HEK293 (cell line): ENCODE measurements at regions not wholly inside any gene's neighbourhood (a gene's known extent, or its start where the extent isn't known, plus 50 kb on each side); places are given as distances from the start of the nearest gene placed in this dataset.

Experiments used
- CTCF ChIA-PET: fragments of 350-600 bp; formaldehyde crosslinking; extraction: SDS; loops from one replicate; lab custom pipeline; 2021; ENCODE audit warnings: antibody characterized with exemption; lab: Yijun Ruan, JAX
- POLR2A ChIA-PET: fragments of 300-600 bp; formaldehyde crosslinking; extraction: SDS; loops from one replicate; lab custom pipeline; 2020; ENCODE audit warnings: antibody characterized with exemption, inconsistent platforms; lab: Yijun Ruan, JAX
- H3K27ac ChIP-seq: fragments of 200-500 bp; sonication (Bioruptor generic); 2 replicates; pipeline ENCODE4 v1.5.1; 2014; ENCODE audit warnings: low read depth, low read length, control low read depth, inconsistent platforms; ENCODE audit errors: extremely low read depth
- H3K36me3 ChIP-seq, 2 experiments: fragments of 200-500 bp in 1 of 2; sonication (Bioruptor generic) in 1 of 2; 1 replicate in 1 of 2; 2 replicates in 1 of 2; pipeline ENCODE4 v1.5.1; 2014 to 2017; ENCODE audit warnings: inconsistent platforms in 2 of 2, low read length in 2 of 2; ENCODE audit not compliant: control insufficient read depth in 2 of 2, insufficient read depth in 1 of 2
- H3K4me1 ChIP-seq: fragments of 200-500 bp; sonication (Bioruptor generic); 2 replicates; pipeline ENCODE4 v1.5.1; 2014; ENCODE audit warnings: mild to moderate bottlenecking, low read length, inconsistent platforms; ENCODE audit not compliant: control insufficient read depth, insufficient read depth
- H3K4me3 ChIP-seq: 2 replicates; pipeline ENCODE4 v1.5.1; 2011; ENCODE audit warnings: low read depth, mild to moderate bottlenecking, control low read depth, low read length, moderate library complexity
- H3K9me3 ChIP-seq: fragments of 200-500 bp; sonication (Bioruptor generic); 2 replicates; pipeline ENCODE4 v1.5.1; 2014; ENCODE audit warnings: low read depth, low read length, inconsistent platforms; ENCODE audit not compliant: control insufficient read depth, insufficient read depth
- HIC1 ChIP-seq: fragments of 450-650 bp; formaldehyde crosslinking; IDR thresholded peaks from 2 replicates; pipeline ENCODE4 v1.5.1; 2016; ENCODE audit warnings: missing biosample characterization, missing genetic modification characterization
- IKZF3 ChIP-seq: fragments of 450-650 bp; IDR thresholded peaks from 2 replicates; pipeline ENCODE4 v1.5.0; 2018; ENCODE audit warnings: missing biosample characterization, mild to moderate bottlenecking, missing genetic modification characterization, moderate library complexity
- KLF16 ChIP-seq: fragments of 450-650 bp; formaldehyde crosslinking; IDR thresholded peaks from 2 replicates; pipeline ENCODE4 v1.5.1; 2017; ENCODE audit warnings: missing biosample characterization, missing genetic modification characterization
- KLF8 ChIP-seq: fragments of 450-650 bp; formaldehyde crosslinking; IDR thresholded peaks from 2 replicates; pipeline ENCODE4 v1.5.1; 2016; ENCODE audit warnings: missing biosample characterization, missing genetic modification characterization
- MYNN ChIP-seq: fragments of 450-650 bp; formaldehyde crosslinking; IDR thresholded peaks from 2 replicates; pipeline ENCODE4 v1.5.1; 2016; ENCODE audit warnings: missing biosample characterization, missing genetic modification characterization, borderline replicate concordance
- PRDM1 ChIP-seq: fragments of 450-650 bp; formaldehyde crosslinking; IDR thresholded peaks from 2 replicates; pipeline ENCODE4; 2016; ENCODE audit warnings: missing biosample characterization, missing genetic modification characterization
- SP7 ChIP-seq: fragments of 450-650 bp; formaldehyde crosslinking; IDR thresholded peaks from 2 replicates; pipeline ENCODE4 v1.5.1; 2016; ENCODE audit warnings: missing biosample characterization, missing genetic modification characterization
- TCF7L2 ChIP-seq: IDR thresholded peaks from 2 replicates; pipeline ENCODE4 v1.6.1; 2011; ENCODE audit warnings: low read depth, mild to moderate bottlenecking, inconsistent platforms, low read length, moderate library complexity, borderline replicate concordance
- YY1 ChIP-seq: fragments of 450-650 bp; formaldehyde crosslinking; IDR thresholded peaks from 2 replicates; pipeline ENCODE4 v1.5.1; 2018; ENCODE audit warnings: missing biosample characterization, missing genetic modification characterization
- ZBTB11 ChIP-seq: fragments of 450-650 bp; formaldehyde crosslinking; conservative IDR thresholded peaks from 2 replicates; pipeline ENCODE4 v1.5.1; 2016; ENCODE audit warnings: low read depth, missing biosample characterization, missing genetic modification characterization
- ZBTB8A ChIP-seq: fragments of 450-650 bp; formaldehyde crosslinking; IDR thresholded peaks from 2 replicates; pipeline ENCODE4 v1.5.1; 2016; ENCODE audit warnings: missing biosample characterization, missing genetic modification characterization
- ZNF132 ChIP-seq: fragments of 450-650 bp; formaldehyde crosslinking; IDR thresholded peaks from 2 replicates; pipeline ENCODE4 v1.5.1; 2017; ENCODE audit warnings: missing biosample characterization, missing genetic modification characterization, borderline replicate concordance
- ZNF138 ChIP-seq: fragments of 450-650 bp; formaldehyde crosslinking; IDR thresholded peaks from 2 replicates; pipeline ENCODE4 v1.5.1; 2016; ENCODE audit warnings: missing biosample characterization, missing genetic modification characterization, borderline replicate concordance
- ZNF146 ChIP-seq: fragments of 450-650 bp; formaldehyde crosslinking; IDR thresholded peaks from 2 replicates; pipeline ENCODE4 v1.5.1; 2016; ENCODE audit warnings: missing biosample characterization, missing genetic modification characterization
- ZNF175 ChIP-seq: fragments of 450-650 bp; formaldehyde crosslinking; IDR thresholded peaks from 2 replicates; pipeline ENCODE4 v1.5.1; 2016; ENCODE audit warnings: missing biosample characterization, missing genetic modification characterization
- ZNF211 ChIP-seq: fragments of 450-650 bp; formaldehyde crosslinking; IDR thresholded peaks from 2 replicates; pipeline ENCODE4 v1.5.1; 2016; ENCODE audit warnings: low read depth, missing biosample characterization, missing genetic modification characterization
- ZNF23 ChIP-seq: fragments of 450-650 bp; formaldehyde crosslinking; IDR thresholded peaks from 2 replicates; pipeline ENCODE4 v1.5.1; 2016; ENCODE audit warnings: missing biosample characterization, missing genetic modification characterization, borderline replicate concordance
- ZNF239 ChIP-seq: fragments of 450-650 bp; formaldehyde crosslinking; IDR thresholded peaks from 2 replicates; pipeline ENCODE4 v1.5.1; 2016; ENCODE audit warnings: missing biosample characterization, missing genetic modification characterization
- ZNF292 ChIP-seq: fragments of 450-650 bp; formaldehyde crosslinking; IDR thresholded peaks from 2 replicates; pipeline ENCODE4 v1.5.1; 2016; ENCODE audit warnings: low read depth, missing biosample characterization, missing genetic modification characterization, borderline replicate concordance
- ZNF354C ChIP-seq: fragments of 450-650 bp; formaldehyde crosslinking; IDR thresholded peaks from 2 replicates; pipeline ENCODE4 v1.5.1; 2016; ENCODE audit warnings: missing biosample characterization, missing genetic modification characterization, low read depth, borderline replicate concordance
- ZNF416 ChIP-seq: fragments of 450-650 bp; formaldehyde crosslinking; IDR thresholded peaks from 2 replicates; pipeline ENCODE4 v1.5.1; 2016; ENCODE audit warnings: missing biosample characterization, missing genetic modification characterization
- ZNF423 ChIP-seq: fragments of 450-650 bp; formaldehyde crosslinking; IDR thresholded peaks from 2 replicates; pipeline ENCODE4 v1.5.1; 2016; ENCODE audit warnings: missing biosample characterization, missing genetic modification characterization
- ZNF521 ChIP-seq: fragments of 450-650 bp; formaldehyde crosslinking; IDR thresholded peaks from 2 replicates; pipeline ENCODE4 v1.5.1; 2017; ENCODE audit warnings: missing biosample characterization, mild to moderate bottlenecking, missing genetic modification characterization
- ZNF843 ChIP-seq: fragments of 450-650 bp; formaldehyde crosslinking; IDR thresholded peaks from 2 replicates; pipeline ENCODE4 v1.5.1; 2016; ENCODE audit warnings: missing biosample characterization, missing genetic modification characterization
- ZSCAN18 ChIP-seq: fragments of 450-650 bp; formaldehyde crosslinking; IDR thresholded peaks from 2 replicates; pipeline ENCODE4 v1.5.1; 2016; ENCODE audit warnings: missing biosample characterization, missing genetic modification characterization

DNA sequence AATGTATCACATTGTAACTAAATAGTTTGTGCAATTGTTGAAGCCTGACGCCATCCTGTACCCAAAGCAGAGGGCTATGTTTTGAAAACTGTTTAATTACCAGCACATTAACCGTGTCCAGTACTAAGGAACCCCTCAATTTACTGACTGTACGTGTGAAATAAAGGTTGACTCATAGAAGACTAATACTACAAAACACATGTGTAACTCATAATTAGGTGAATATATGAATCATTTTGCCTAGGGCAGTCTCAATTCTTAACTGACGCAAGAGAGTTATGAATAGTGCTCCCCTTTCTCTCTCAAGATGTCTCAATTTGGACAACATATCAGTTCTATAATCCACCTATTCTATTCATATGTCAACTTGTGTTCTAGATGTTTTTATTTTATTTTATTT lies 558.4 kb downstream of the PRDM9 start:
- ChIA-PET CTCF (no interaction called here), POLR2A (no interaction called here)
- H3K36me3 ChIP-seq, result no peaks in the 10 kb centered on the region
- H3K4me3 ChIP-seq, result no peak overlapping the region
- H3K27ac ChIP-seq, result no peak overlapping the region
- TF ChIP-seq MYNN (no peak), ZNF354C (no peak), ZNF211 (tag by site-specific recombination) (no peak), ZNF239 (no peak), SP7 (tag by site-specific recombination) (0 out of 2 replicates have a peak, but pooled peaks have one; percentile 14), ZNF521 (tag by site-specific recombination) (no peak)
- no peaks in the 10 kb centered on the region for H3K9me3 ChIP-seq
- no peaks in the 10 kb centered on the region for H3K4me1 ChIP-seq

- H3K9me3 ChIP-seq, result no peaks in the 10 kb centered on the region
- H3K27ac ChIP-seq, result no peak overlapping the region
- H3K36me3 ChIP-seq, result no peaks in the 10 kb centered on the region
- CTCF ChIA-PET, result no interaction called here
- no peak for TF ChIP-seq ZNF416 (tag by site-specific recombination)
- TF ChIP-seq TCF7L2, result no peak
- TF ChIP-seq, all 188 proteins: peak for 0
- POLR2A ChIA-PET, result no interaction called here
- Histone ChIP-seq H3K4me1 (no peaks in the 10 kb centered on the region), H3K4me3 (no peak overlapping the region)
Observed at GRCh38 chr5:24067208-24067607, 559.8 kb downstream of the PRDM9 start.

- Histone ChIP-seq H3K27ac (no peak overlapping the region), H3K4me1 (no peaks in the 10 kb centered on the region), H3K9me3 (no peaks in the 10 kb centered on the region), H3K36me3 (no peaks in the 10 kb centered on the region), H3K4me3 (no peak overlapping the region)
- CTCF ChIA-PET, result interaction anchor here (0.6 kb wide), 1 partner anchor 471 kb away, joined by 3 read pairs; no protein-coding TSS in a partner anchor
- POLR2A ChIA-PET, result no interaction called here
- no peak for TF ChIP-seq KLF16 (tag by site-specific recombination)
- TF ChIP-seq ZBTB11, result no peak
- no peak for TF ChIP-seq ZNF23 (tag by site-specific recombination)
- TF ChIP-seq ZNF132, result no peak
- no peak for TF ChIP-seq ZNF146 (tag by site-specific recombination)
- no peak for TF ChIP-seq ZBTB8A (tag by site-specific recombination)
- no peak for TF ChIP-seq ZNF843 (tag by site-specific recombination)
- no peak for TF ChIP-seq PRDM1 (tag by site-specific recombination)
- no peak for TF ChIP-seq ZNF175
- no peak for TF ChIP-seq ZSCAN18
- TF ChIP-seq IKZF3 (tag by site-specific recombination), result no peak
- TF ChIP-seq ZNF138 (tag by site-specific recombination), result no peak
- TF ChIP-seq ZNF292 (tag by site-specific recombination), result no peak
- no peak for TF ChIP-seq YY1 (tag by site-specific recombination)
- no peak for TF ChIP-seq KLF8 (tag by site-specific recombination)
- TF ChIP-seq HIC1 (tag by site-specific recombination), result no peak
- no peak for TF ChIP-seq ZNF423 (tag by site-specific recombination)
Observed at GRCh38 chr5:24068524-24068923, 561.1 kb downstream of the PRDM9 start.
